ENCODE measurements at regions not wholly inside any gene's neighbourhood (a gene's known extent, or its start where the extent isn't known, plus 50 kb on each side); places are given as distances from the start of the nearest gene placed in this dataset.
"Not testable (repeated sequence)": the region's sequence is repeated elsewhere in the genome, so short reads cannot be mapped to it uniquely, and the experiment has no call there.

DNA sequence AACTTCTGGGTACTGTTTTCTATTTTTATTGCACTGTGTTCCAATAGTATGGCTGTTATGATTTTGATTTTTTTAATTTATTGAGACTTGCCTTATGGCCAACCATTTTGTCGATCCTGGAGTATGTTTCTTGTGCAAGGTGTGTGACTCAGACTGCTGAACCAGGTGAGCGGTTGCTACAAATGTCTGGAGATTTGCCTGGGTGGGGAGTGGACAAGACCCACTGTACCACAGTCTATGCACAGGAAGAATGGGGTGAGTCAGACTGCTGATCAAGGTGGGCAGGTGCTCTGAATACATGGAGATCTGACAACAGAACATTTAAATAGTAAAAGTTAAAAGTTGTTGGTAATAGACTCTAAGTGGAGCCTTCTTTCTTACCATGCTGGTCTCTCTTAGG is 609.2 kb downstream of the CSNK1G3 start:
- WGBS = 98% methylated on average over 2 of the region's 2 CpGs
- Histone ChIP-seq H3K36me3 (ENCODE audit: insufficient read depth, low read length) (no peaks in the 10 kb centered on the region), H3K9me3 (ENCODE audit: insufficient read depth, low read depth, low read length) (no peaks in the 10 kb centered on the region), H3K9ac (ENCODE audit: low read depth, low read length) (no peak overlapping the region), H3K4me1 (ENCODE audit: insufficient read depth, low read length) (no peaks in the 10 kb centered on the region; the same call in 1 of the 2 replicates), H3K27ac (ENCODE audit: low read depth, low read length) (no peak overlapping the region), H3K4me3 (ENCODE audit: low read length) (no peak overlapping the region), H3K27me3 (ENCODE audit: insufficient read depth, low read length) (no peaks in the 10 kb centered on the region)

- Histone ChIP-seq H3K36me3 (ENCODE audit: insufficient read depth, low read length) (no peaks in the 10 kb centered on the region), H3K27ac (ENCODE audit: low read depth, low read length) (no peak overlapping the region), H3K9ac (ENCODE audit: low read depth, low read length) (no peak overlapping the region), H3K9me3 (ENCODE audit: insufficient read depth, low read depth, low read length) (no peaks in the 10 kb centered on the region), H3K27me3 (ENCODE audit: insufficient read depth, low read length) (no peaks in the 10 kb centered on the region), H3K4me3 (ENCODE audit: low read length) (no peak overlapping the region), H3K4me1 (ENCODE audit: insufficient read depth, low read length) (no peaks in the 10 kb centered on the region; the same call in 1 of the 2 replicates)
These were observed 602.9 kb downstream of the CSNK1G3 start for GRCh38 chr5:124114911-124115310.

DNA sequence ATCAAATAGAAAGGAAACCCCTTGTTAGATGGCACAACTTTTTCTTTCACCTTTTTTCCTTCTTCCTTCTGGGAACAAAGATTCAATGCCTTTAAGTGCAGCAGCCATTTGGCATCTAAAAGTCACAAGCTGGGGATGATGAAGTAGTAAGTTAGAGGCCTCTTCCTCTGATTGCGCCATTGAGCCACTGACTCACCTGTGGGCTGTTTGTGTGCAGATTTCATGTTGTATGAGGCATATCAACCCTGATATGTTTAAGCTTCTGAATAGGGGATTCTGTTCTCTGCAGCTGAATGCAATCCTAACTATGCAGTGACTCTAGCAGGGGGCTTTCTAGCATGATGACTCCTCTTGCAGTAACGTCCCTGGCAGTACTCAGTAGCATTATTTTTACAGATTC is 599.9 kb downstream of the CSNK1G3 start:
- no peaks in the 10 kb centered on the region; the same call in 1 of the 2 replicates for H3K4me1 ChIP-seq (ENCODE audit: insufficient read depth, low read length)
- H3K9me3 ChIP-seq (ENCODE audit: insufficient read depth, low read depth, low read length) = no peaks in the 10 kb centered on the region
- no peak overlapping the region for H3K9ac ChIP-seq (ENCODE audit: low read depth, low read length)
- WGBS = 84% methylated on average over 2 of the region's 2 CpGs
- no peaks in the 10 kb centered on the region for H3K36me3 ChIP-seq (ENCODE audit: insufficient read depth, low read length)
- no peak overlapping the region for H3K4me3 ChIP-seq (ENCODE audit: low read length)
- no peaks in the 10 kb centered on the region for H3K27me3 ChIP-seq (ENCODE audit: insufficient read depth, low read length)
- no peak overlapping the region for H3K27ac ChIP-seq (ENCODE audit: low read depth, low read length)

DNA sequence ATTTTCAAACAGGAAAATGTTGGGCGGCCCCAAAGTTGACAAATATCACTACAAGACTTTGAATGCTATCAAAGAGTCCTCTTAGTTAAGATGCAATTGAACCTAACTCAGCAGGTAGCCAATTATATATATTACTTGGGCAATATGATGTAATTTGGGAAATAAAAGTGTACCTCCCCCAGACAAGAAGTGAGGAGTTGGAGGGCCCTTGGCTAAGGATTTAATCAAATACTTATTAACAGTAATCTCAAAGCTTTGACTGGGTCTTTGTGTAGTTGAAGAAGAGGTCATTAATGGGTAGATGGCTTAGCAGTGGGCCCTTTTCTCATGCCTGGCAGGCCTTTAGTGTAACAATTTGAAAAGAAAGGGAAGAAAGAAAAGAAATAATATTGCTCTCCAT is 599.0 kb downstream of the CSNK1G3 start:
- H3K27ac ChIP-seq (ENCODE audit: low read depth, low read length) = no peak overlapping the region
- no peak overlapping the region for H3K9ac ChIP-seq (ENCODE audit: low read depth, low read length)
- 100% methylated on average over 1 of the region's 1 CpG for WGBS

GRCh38 chr5:124105326-124105725 is 593.3 kb downstream of the CSNK1G3 start:
- Histone ChIP-seq H3K9ac (ENCODE audit: low read depth, low read length) (no peak overlapping the region), H3K4me3 (ENCODE audit: low read length) (no peak overlapping the region), H3K9me3 (ENCODE audit: insufficient read depth, low read depth, low read length) (no peaks in the 10 kb centered on the region), H3K4me1 (ENCODE audit: insufficient read depth, low read length) (no peaks in the 10 kb centered on the region), H3K27ac (ENCODE audit: low read depth, low read length) (no peak overlapping the region), H3K27me3 (ENCODE audit: insufficient read depth, low read length) (no peaks in the 10 kb centered on the region), H3K36me3 (ENCODE audit: insufficient read depth, low read length) (no peaks in the 10 kb centered on the region)
- WGBS = 92% methylated on average over 2 of the region's 2 CpGs

More for the DNA sequence above, 599.0 kb downstream of the CSNK1G3 start:
- no peaks in the 10 kb centered on the region for H3K27me3 ChIP-seq (ENCODE audit: insufficient read depth, low read length)
- H3K4me1 ChIP-seq (ENCODE audit: insufficient read depth, low read length) = no peaks in the 10 kb centered on the region; the same call in 1 of the 2 replicates
- no peak overlapping the region for H3K4me3 ChIP-seq (ENCODE audit: low read length)
- no peaks in the 10 kb centered on the region for H3K36me3 ChIP-seq (ENCODE audit: insufficient read depth, low read length)
- no peaks in the 10 kb centered on the region for H3K9me3 ChIP-seq (ENCODE audit: insufficient read depth, low read depth, low read length)

DNA sequence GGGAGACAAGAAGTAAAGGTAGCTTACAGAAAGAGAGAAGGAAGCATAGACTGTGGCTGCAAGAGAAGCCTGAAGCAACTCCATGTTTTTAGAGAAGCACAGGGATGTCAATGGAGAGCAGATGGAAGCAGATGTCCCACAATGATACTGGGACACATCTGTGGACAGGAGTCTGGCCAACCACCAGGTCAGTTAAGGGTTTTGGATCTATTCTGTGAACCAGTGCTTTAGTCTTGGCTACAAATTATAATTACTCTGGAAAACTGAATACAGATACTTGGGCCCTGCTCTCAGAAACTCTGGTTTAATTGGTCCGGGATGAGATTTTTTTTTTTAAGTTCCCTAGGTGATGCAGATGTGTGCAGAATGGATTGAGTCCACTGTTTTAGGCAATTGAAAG is 592.8 kb downstream of the CSNK1G3 start:
- Histone ChIP-seq H3K4me3 (ENCODE audit: low read length) (no peak overlapping the region), H3K27ac (ENCODE audit: low read depth, low read length) (no peak overlapping the region), H3K9ac (ENCODE audit: low read depth, low read length) (no peak overlapping the region), H3K36me3 (ENCODE audit: insufficient read depth, low read length) (no peaks in the 10 kb centered on the region), H3K4me1 (ENCODE audit: insufficient read depth, low read length) (no peaks in the 10 kb centered on the region), H3K27me3 (ENCODE audit: insufficient read depth, low read length) (no peaks in the 10 kb centered on the region), H3K9me3 (ENCODE audit: insufficient read depth, low read depth, low read length) (no peaks in the 10 kb centered on the region)
- WGBS = 97% methylated on average over 1 of the region's 1 CpG

GRCh38 chr5:124104344-124104743 is 592.4 kb downstream of the CSNK1G3 start:
- Histone ChIP-seq H3K27ac (ENCODE audit: low read depth, low read length) (no peak overlapping the region), H3K9me3 (ENCODE audit: insufficient read depth, low read depth, low read length) (no peaks in the 10 kb centered on the region), H3K4me3 (ENCODE audit: low read length) (no peak overlapping the region), H3K4me1 (ENCODE audit: insufficient read depth, low read length) (no peaks in the 10 kb centered on the region), H3K36me3 (ENCODE audit: insufficient read depth, low read length) (no peaks in the 10 kb centered on the region), H3K9ac (ENCODE audit: low read depth, low read length) (no peak overlapping the region), H3K27me3 (ENCODE audit: insufficient read depth, low read length) (no peaks in the 10 kb centered on the region)
- 88% methylated on average over 2 of the region's 3 CpGs for WGBS

DNA sequence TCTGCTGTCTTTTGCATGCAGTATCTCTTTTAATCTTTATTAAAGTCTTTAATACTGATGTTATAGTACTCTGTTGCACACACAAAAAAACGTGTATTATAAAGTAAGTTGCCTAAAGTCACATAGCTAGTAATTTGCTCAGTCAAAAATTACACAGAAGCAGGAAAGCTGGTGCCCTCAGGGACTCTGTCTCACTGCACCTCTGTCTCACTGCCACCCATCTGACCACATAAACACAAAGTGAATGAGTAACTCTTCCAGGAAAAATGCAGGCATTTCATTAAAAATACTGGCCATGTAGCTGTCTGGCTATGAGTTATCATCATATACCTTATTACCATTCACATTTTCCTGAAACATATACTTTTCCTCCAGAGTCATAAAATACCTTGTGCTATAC is 591.7 kb downstream of the CSNK1G3 start:
- Histone ChIP-seq H3K9me3 (ENCODE audit: insufficient read depth, low read depth, low read length) (no peaks in the 10 kb centered on the region), H3K36me3 (ENCODE audit: insufficient read depth, low read length) (no peaks in the 10 kb centered on the region), H3K9ac (ENCODE audit: low read depth, low read length) (no peak overlapping the region), H3K4me1 (ENCODE audit: insufficient read depth, low read length) (no peaks in the 10 kb centered on the region), H3K27ac (ENCODE audit: low read depth, low read length) (no peak overlapping the region), H3K27me3 (ENCODE audit: insufficient read depth, low read length) (no peaks in the 10 kb centered on the region), H3K4me3 (ENCODE audit: low read length) (no peak overlapping the region)
- 86% methylated on average over 1 of the region's 1 CpG for WGBS

DNA sequence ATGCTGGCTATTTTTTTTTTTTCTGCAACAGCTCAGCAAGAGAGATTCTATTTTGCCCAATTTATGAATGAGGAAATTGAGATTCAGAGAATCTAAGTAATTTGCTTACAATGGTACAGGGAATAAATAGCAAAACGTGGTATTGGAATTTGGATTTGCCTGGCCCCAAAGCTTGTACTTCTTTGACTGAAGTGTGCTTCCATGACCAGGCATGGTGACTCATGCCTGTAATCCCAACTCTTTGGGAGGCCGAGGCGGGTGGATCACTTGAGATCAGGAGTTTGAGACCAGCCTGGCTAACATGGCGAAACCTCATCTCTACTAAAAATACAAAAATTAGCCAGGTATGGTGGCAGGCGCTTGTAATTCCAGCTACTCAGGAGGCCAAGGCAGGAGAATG is 591.1 kb downstream of the CSNK1G3 start:
- not testable (repeated sequence) for H3K9ac ChIP-seq (ENCODE audit: low read depth, low read length); H3K9me3 ChIP-seq (ENCODE audit: insufficient read depth, low read depth, low read length); H3K36me3 ChIP-seq (ENCODE audit: insufficient read depth, low read length); H3K4me1 ChIP-seq (ENCODE audit: insufficient read depth, low read length); H3K4me3 ChIP-seq (ENCODE audit: low read length); H3K27ac ChIP-seq (ENCODE audit: low read depth, low read length); H3K27me3 ChIP-seq (ENCODE audit: insufficient read depth, low read length)
- WGBS = 88% methylated on average over 5 of the region's 5 CpGs

DNA sequence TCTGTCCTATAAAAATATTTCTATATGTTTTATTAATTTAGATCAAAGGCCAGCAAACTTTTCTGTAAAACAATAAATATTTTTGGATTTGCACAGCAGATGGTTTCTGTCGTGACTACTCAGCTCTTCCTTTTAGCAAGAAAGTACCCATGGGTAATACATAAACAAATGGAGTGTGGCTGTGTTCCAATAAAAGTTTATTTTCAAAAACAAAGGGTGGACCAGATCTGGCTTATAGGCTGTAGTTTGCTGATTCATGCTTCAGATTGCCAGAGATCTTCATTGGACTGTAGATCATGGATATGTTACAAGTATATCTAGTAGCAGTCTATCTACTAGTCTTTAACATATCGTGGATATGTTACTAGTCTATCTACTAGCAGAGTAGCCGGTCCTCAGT is 590.5 kb downstream of the CSNK1G3 start:
- WGBS = 92% methylated on average over 1 of the region's 3 CpGs
- Histone ChIP-seq H3K27ac (ENCODE audit: low read depth, low read length) (no peak overlapping the region), H3K36me3 (ENCODE audit: insufficient read depth, low read length) (no peaks in the 10 kb centered on the region), H3K4me3 (ENCODE audit: low read length) (no peak overlapping the region), H3K27me3 (ENCODE audit: insufficient read depth, low read length) (no peaks in the 10 kb centered on the region), H3K4me1 (ENCODE audit: insufficient read depth, low read length) (no peaks in the 10 kb centered on the region), H3K9me3 (ENCODE audit: insufficient read depth, low read depth, low read length) (no peaks in the 10 kb centered on the region), H3K9ac (ENCODE audit: low read depth, low read length) (no peak overlapping the region)

GRCh38 chr5:124093658-124094057 is 581.7 kb downstream of the CSNK1G3 start:
- H3K9me3 ChIP-seq (ENCODE audit: insufficient read depth, low read depth, low read length) = no peaks in the 10 kb centered on the region
- no peaks in the 10 kb centered on the region for H3K36me3 ChIP-seq (ENCODE audit: insufficient read depth, low read length)
- H3K9ac ChIP-seq (ENCODE audit: low read depth, low read length) = no peak overlapping the region
- H3K4me3 ChIP-seq (ENCODE audit: low read length) = no peak overlapping the region
- H3K27ac ChIP-seq (ENCODE audit: low read depth, low read length) = no peak overlapping the region
- H3K27me3 ChIP-seq (ENCODE audit: insufficient read depth, low read length) = no peaks in the 10 kb centered on the region
- H3K4me1 ChIP-seq (ENCODE audit: insufficient read depth, low read length) = peaks cover 9% of the 10 kb centered on the region
- no CpG with 5 or more reads among the region's 1 CpG for WGBS

DNA sequence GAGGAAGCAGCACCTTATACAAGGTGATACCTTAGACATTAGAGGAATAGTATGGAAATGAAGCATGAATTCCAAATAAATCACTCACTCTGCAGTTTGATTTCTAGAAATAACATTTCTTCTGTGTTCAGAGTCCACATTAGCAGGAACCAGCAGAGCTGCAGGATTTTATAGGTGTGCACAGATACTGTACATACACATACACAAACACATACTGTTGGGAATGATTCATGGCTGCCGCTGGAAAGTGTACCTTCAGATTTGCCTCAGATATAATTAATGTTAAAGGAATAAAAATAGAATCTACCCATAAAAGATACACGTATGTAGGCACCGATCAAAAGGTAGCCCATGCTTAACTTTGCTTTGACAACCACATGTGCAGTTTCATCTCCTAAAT is 578.1 kb downstream of the CSNK1G3 start:
- H3K27ac ChIP-seq (ENCODE audit: low read depth, low read length) = no peak overlapping the region
- no peak overlapping the region for H3K4me3 ChIP-seq (ENCODE audit: low read length)
- peaks cover 32% of the 10 kb centered on the region for H3K4me1 ChIP-seq (ENCODE audit: insufficient read depth, low read length)
- no peaks in the 10 kb centered on the region for H3K27me3 ChIP-seq (ENCODE audit: insufficient read depth, low read length)
- no peak overlapping the region for H3K9ac ChIP-seq (ENCODE audit: low read depth, low read length)
- WGBS = 95% methylated on average over 2 of the region's 3 CpGs
- H3K9me3 ChIP-seq (ENCODE audit: insufficient read depth, low read depth, low read length) = no peaks in the 10 kb centered on the region
- no peaks in the 10 kb centered on the region for H3K36me3 ChIP-seq (ENCODE audit: insufficient read depth, low read length)

All from HUES64 (cell line).